ENCODE measurements at regions not wholly inside any gene's neighbourhood (a gene's known extent, or its start where the extent isn't known, plus 50 kb on each side); places are given as distances from the start of the nearest gene placed in this dataset.

- no peak for TF ChIP-seq CTCF (IDR thresholded peaks at IDR 0.05; ENCODE audit: unreplicated experiment)
- no peak overlapping the region for H3K4me3 Mint-ChIP-seq (ENCODE audit: low read depth)
- no peaks in the 10 kb centered on the region for H3K36me3 Mint-ChIP-seq (ENCODE audit: insufficient read depth)
- H3K27me3 Mint-ChIP-seq, result no peaks in the 10 kb centered on the region
- no peak for DNase-seq (ENCODE audit: low spot score, unreplicated experiment)
- no peak overlapping the region for H3K27ac Mint-ChIP-seq
- H3K9me3 Mint-ChIP-seq (ENCODE audit: low read depth), result no peaks in the 10 kb centered on the region
- peaks cover 11% of the 10 kb centered on the region for H3K4me1 Mint-ChIP-seq (ENCODE audit: low read depth)
Measured at GRCh38 chrX:42933187-42933586, 155.2 kb upstream of the PPP1R2C start.

- H3K27me3 Mint-ChIP-seq, result no peaks in the 10 kb centered on the region
- TF ChIP-seq CTCF (IDR thresholded peaks at IDR 0.05; ENCODE audit: unreplicated experiment), result no peak
- H3K9me3 Mint-ChIP-seq (ENCODE audit: low read depth), result peaks cover 6% of the 10 kb centered on the region
Measured at GRCh38 chrX:42934020-42934726, 156.2 kb upstream of the PPP1R2C start.

GRCh38 chrX:42941671-42942070 is 163.7 kb upstream of the PPP1R2C start:
- no peaks in the 10 kb centered on the region for H3K4me1 Mint-ChIP-seq (ENCODE audit: low read depth)
- H3K27me3 Mint-ChIP-seq, result no peaks in the 10 kb centered on the region
- H3K9me3 Mint-ChIP-seq (ENCODE audit: low read depth), result peaks cover 8% of the 10 kb centered on the region
- no peak overlapping the region for H3K27ac Mint-ChIP-seq
- no peak for DNase-seq (ENCODE audit: low spot score, unreplicated experiment)
- H3K4me3 Mint-ChIP-seq (ENCODE audit: low read depth), result no peak overlapping the region
- TF ChIP-seq CTCF (IDR thresholded peaks at IDR 0.05; ENCODE audit: unreplicated experiment), result no peak
- H3K36me3 Mint-ChIP-seq (ENCODE audit: insufficient read depth), result no peaks in the 10 kb centered on the region

More at GRCh38 chrX:42934020-42934726, 156.2 kb upstream of the PPP1R2C start:
- DNase-seq (ENCODE audit: low spot score, unreplicated experiment), result no peak
- no peaks in the 10 kb centered on the region for H3K36me3 Mint-ChIP-seq (ENCODE audit: insufficient read depth)
- no peak overlapping the region for H3K4me3 Mint-ChIP-seq (ENCODE audit: low read depth)
- H3K27ac Mint-ChIP-seq, result no peak overlapping the region
- peaks cover 10% of the 10 kb centered on the region for H3K4me1 Mint-ChIP-seq (ENCODE audit: low read depth)

- Mint-ChIP-seq H3K4me1 (ENCODE audit: low read depth) (no peaks in the 10 kb centered on the region), H3K27me3 (no peaks in the 10 kb centered on the region), H3K9me3 (ENCODE audit: low read depth) (peaks cover 8% of the 10 kb centered on the region), H3K4me3 (ENCODE audit: low read depth) (no peak overlapping the region), H3K27ac (no peak overlapping the region), H3K36me3 (ENCODE audit: insufficient read depth) (no peaks in the 10 kb centered on the region)
- TF ChIP-seq CTCF (IDR thresholded peaks at IDR 0.05; ENCODE audit: unreplicated experiment), result no peak
- no peak for DNase-seq (ENCODE audit: low spot score, unreplicated experiment)
Measured at GRCh38 chrX:42943051-42943974, 165.3 kb upstream of the PPP1R2C start.

- Mint-ChIP-seq H3K4me3 (ENCODE audit: low read depth) (no peak overlapping the region), H3K27ac (no peak overlapping the region), H3K36me3 (ENCODE audit: insufficient read depth) (no peaks in the 10 kb centered on the region), H3K9me3 (ENCODE audit: low read depth) (peaks cover 2% of the 10 kb centered on the region), H3K4me1 (ENCODE audit: low read depth) (no peaks in the 10 kb centered on the region), H3K27me3 (no peaks in the 10 kb centered on the region)
- no peak for DNase-seq (ENCODE audit: low spot score, unreplicated experiment)
- TF ChIP-seq CTCF (IDR thresholded peaks at IDR 0.05; ENCODE audit: unreplicated experiment), result no peak
Measured at GRCh38 chrX:42944381-42944998, 166.5 kb upstream of the PPP1R2C start.

All from progenitor cell of endocrine pancreas (in vitro differentiated cells).